HepG2 (cell line): ENCODE measurements at regions not wholly inside any gene's neighbourhood (a gene's known extent, or its start where the extent isn't known, plus 50 kb on each side); places are given as distances from the start of the nearest gene placed in this dataset.

Experiments used
- ATAC-seq: fragments of 200-7000 bp; cut with Tn5 transposase; 3 replicates; pipeline ENCODE4 v1.9.1; 2020; ENCODE audit warnings: mild to moderate bottlenecking, moderate library complexity
- BruUV-seq: library from RNA; stranded (reverse); fragments of 400-500 nt; replicated peaks from 2 replicates; lab custom pipeline; 2021; lab: Mats Ljungman, UMichigan
- CTCF ChIA-PET: fragments of 300-600 bp; formaldehyde crosslinking; extraction: SDS; loops from one replicate; lab custom pipeline; 2021; ENCODE audit warnings: low total read pairs, inconsistent platforms, low intra/inter-chr PET ratio; lab: Yijun Ruan, JAX
- POLR2A ChIA-PET: fragments of 350-600 bp; sonication (Branson Sonifier 250); formaldehyde crosslinking; loops from one replicate; lab custom pipeline; 2020; ENCODE audit warnings: antibody characterized with exemption, inconsistent platforms; lab: Yijun Ruan, JAX
- DNase-seq: peaks from one replicate; pipeline ENCODE4 v3.0.0-alpha.2; 2015; ENCODE audit warnings: low spot score
- FAIRE-seq: peaks from 3 replicates; lab custom pipeline; 2011; peaks lifted over from hg19 to GRCh38; lab: Jason Lieb, UNC
- H2AFZ ChIP-seq: one replicate; pipeline ENCODE4 v1.6.1; 2011; ENCODE audit warnings: low read length, inconsistent platforms
- H3K27ac ChIP-seq: fragments of 300-600 bp; 3 replicates; pipeline ENCODE4 v1.8.0; 2011; ENCODE audit warnings: mixed run types, mild to moderate bottlenecking, mixed read lengths, low read length, inconsistent platforms; ENCODE audit not compliant: insufficient read depth; ENCODE audit errors: extremely low read length
- H3K27me3 ChIP-seq, 2 experiments: fragments of 200-600 bp in 1 of 2; 2 replicates in 1 of 2; 3 replicates in 1 of 2; pipeline versions ENCODE4 v1.6.0 to v1.8.0; 2011; ENCODE audit warnings: low read length in 2 of 2, mild to moderate bottlenecking in 2 of 2, moderate library complexity in 2 of 2, inconsistent platforms in 1 of 2; ENCODE audit not compliant: insufficient read depth in 2 of 2, control insufficient read depth in 1 of 2
- H3K36me3 ChIP-seq, 2 experiments: fragments of 200-600 bp in 1 of 2; replicated peaks in 1 of 2; 2 replicates in 1 of 2; 3 replicates in 1 of 2; pipeline versions ENCODE4 v1.5.1 to v1.8.0; 2011; ENCODE audit warnings: low read length in 2 of 2, inconsistent platforms in 1 of 2; ENCODE audit not compliant: insufficient read depth in 2 of 2, control insufficient read depth in 1 of 2
- H3K4me1 ChIP-seq: 2 replicates; pipeline ENCODE4 v1.5.1; 2012; ENCODE audit warnings: low read length, inconsistent platforms; ENCODE audit not compliant: insufficient read depth
- H3K4me2 ChIP-seq: 2 replicates; pipeline ENCODE4 v1.6.0; 2011; ENCODE audit warnings: low read depth, low read length, inconsistent platforms
- H3K4me3 ChIP-seq, 3 experiments: fragments of 200-600 bp in 1 of 3; sonication (generic), shearing (Covaris generic) in 1 of 3; replicated peaks in 1 of 3; 2 replicates each; pipeline ENCODE4 v1.5.1; 2011 to 2016; ENCODE audit warnings: low read length in 3 of 3, inconsistent platforms in 2 of 3, low read depth in 2 of 3, mild to moderate bottlenecking in 2 of 3, control low read depth in 1 of 3, mixed read lengths in 1 of 3; ENCODE audit not compliant: insufficient read depth in 1 of 3
- H3K79me2 ChIP-seq: one replicate; pipeline ENCODE4 v1.6.1; 2011; ENCODE audit warnings: low read length, inconsistent platforms; ENCODE audit not compliant: insufficient read depth
- H3K9ac ChIP-seq: 2 replicates; pipeline ENCODE4 v1.6.0; 2011; ENCODE audit warnings: mild to moderate bottlenecking, low read depth, low read length, inconsistent platforms; ENCODE audit not compliant: insufficient read depth
- H3K9me3 ChIP-seq: 2 replicates; pipeline ENCODE4 v1.5.1; 2012; ENCODE audit warnings: mild to moderate bottlenecking, low read length
- H4K20me1 ChIP-seq: 2 replicates; pipeline ENCODE4 v1.6.0; 2011; ENCODE audit warnings: inconsistent platforms, mild to moderate bottlenecking, low read length, moderate library complexity; ENCODE audit not compliant: insufficient read depth
- ATF6 ChIP-seq: sonication (generic); formaldehyde crosslinking; conservative IDR thresholded peaks from 2 replicates; pipeline ENCODE4 v1.4.0; 2020; ENCODE audit warnings: missing genetic modification reagents
- HMGXB4 ChIP-seq, 2 experiments: sonication (generic) in 1 of 2; formaldehyde crosslinking in 1 of 2; IDR thresholded peaks; 2 replicates each; pipeline versions ENCODE4 v1.4.0 to v1.6.1; 2018 to 2020; ENCODE audit warnings: missing genetic modification reagents in 2 of 2, borderline replicate concordance in 1 of 2, low read depth in 1 of 2, mild to moderate bottlenecking in 1 of 2, missing biosample characterization in 1 of 2
- HNF1A ChIP-seq, 2 experiments: sonication (generic) in 1 of 2; formaldehyde crosslinking in 1 of 2; IDR thresholded peaks; 2 replicates each; pipeline versions ENCODE4 v1.4.0 to v1.6.1; 2016 to 2020; ENCODE audit warnings: borderline replicate concordance in 1 of 2, low read depth in 1 of 2, mild to moderate bottlenecking in 1 of 2, missing genetic modification reagents in 1 of 2
- ZNF766 ChIP-seq: sonication (generic); formaldehyde crosslinking; IDR thresholded peaks from 2 replicates; pipeline ENCODE4 v1.5.0; 2020; ENCODE audit warnings: missing genetic modification reagents, borderline replicate concordance
- WGBS: methylation state at CpG from one replicate; pipeline ENCODE4 v1.1.6; 2017; ENCODE audit warnings: low lambda C conversion rate; 5-methylcytosine and 5-hydroxymethylcytosine counted together
- in situ Hi-C: cut with HindIII; loops from 2 replicates; pipeline ENCODE4 v1.10.0; 2017; ENCODE audit warnings: low pct_unique_long_range_greater_than_20kb; ENCODE audit not compliant: extremely low pct_ligation_motif_present
- intact Hi-C: fragments of 100-400 bp; cut with micrococcal nuclease; formaldehyde crosslinking; loops from one replicate; pipeline ENCODE4 v1.10.0; 2022; ENCODE audit not compliant: unreplicated experiment

- no peaks in the 10 kb centered on the region for H3K36me3 ChIP-seq
- no TSS peak for BruUV-seq
- H3K27me3 ChIP-seq, result no peaks in the 10 kb centered on the region
- no peaks in the 10 kb centered on the region for H3K4me1 ChIP-seq
- ATAC-seq (no peak), DNase-seq (no peak), FAIRE-seq (no peak)
- ChIA-PET CTCF (no interaction called here), POLR2A (no interaction called here)
- H4K20me1 ChIP-seq, result no peaks in the 10 kb centered on the region
- WGBS, result 8% methylated on average over 4 of the region's 4 CpGs
- no peak overlapping the region for H2AFZ ChIP-seq
- H3K79me2 ChIP-seq, result no peaks in the 10 kb centered on the region
- peaks cover 7% of the 10 kb centered on the region; the same call in 1 of the 2 replicates for H3K9me3 ChIP-seq
- TF ChIP-seq HNF1A (IDR thresholded peaks at IDR 0.05; ENCODE audit: low read depth) (no peak), HNF1A (CRISPR knock-in tag; IDR thresholded peaks at IDR 0.05; ENCODE audit: borderline replicate concordance) (no peak), HMGXB4 (CRISPR knock-in tag; IDR thresholded peaks at IDR 0.05; ENCODE audit: borderline replicate concordance in 1 of 2, low read depth in 1 of 2) (no peak), ATF6 (CRISPR knock-in tag) (no peak), ZNF766 (no peak)
- intact Hi-C loops, result no loop called here
- no peak overlapping the region for H3K4me3 ChIP-seq
- no peak overlapping the region for H3K9ac ChIP-seq
- H3K27ac ChIP-seq, result no peak overlapping the region
- in situ Hi-C loops, result no loop called here
- H3K4me2 ChIP-seq, result no peak overlapping the region
Observed at GRCh38 chr7:42483886-42484285, 246.9 kb upstream of the GLI3 start.
